VCaP (cell line): ENCODE measurements at regions not wholly inside any gene's neighbourhood (a gene's known extent, or its start where the extent isn't known, plus 50 kb on each side); places are given as distances from the start of the nearest gene placed in this dataset.

Source experiments
- H3K27ac ChIP-seq: fragments of 450-650 bp; 2 replicates; pipeline ENCODE4 v1.5.1; 2017
- TF ChIP-seq, protein P1 (sequence below): fragments of 450-650 bp; conservative IDR thresholded peaks from 2 replicates; pipeline ENCODE4 v1.5.1; 2017; ENCODE audit warnings: mild to moderate bottlenecking, moderate library complexity

DNA sequence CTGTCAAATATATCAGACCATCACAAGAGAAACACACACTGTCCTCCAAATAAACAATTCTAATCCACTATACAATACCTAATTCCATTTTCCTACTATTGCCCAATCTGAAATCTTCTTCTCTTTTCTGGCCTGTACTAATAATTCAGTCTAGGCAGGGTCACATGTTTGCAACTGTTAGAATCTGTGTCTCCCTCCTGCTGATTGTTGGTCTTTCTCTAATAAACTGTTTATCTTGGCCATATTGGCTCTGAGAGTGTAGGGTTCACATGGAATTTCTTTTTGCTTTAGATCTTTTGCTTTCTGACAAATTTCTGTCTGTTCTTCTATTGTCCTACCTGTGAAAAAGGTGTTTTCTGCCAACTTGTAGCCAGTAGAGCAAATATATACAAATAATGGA lies 319.9 kb upstream of the ADAMTS5 start:
- TF ChIP-seq, protein P1, sequence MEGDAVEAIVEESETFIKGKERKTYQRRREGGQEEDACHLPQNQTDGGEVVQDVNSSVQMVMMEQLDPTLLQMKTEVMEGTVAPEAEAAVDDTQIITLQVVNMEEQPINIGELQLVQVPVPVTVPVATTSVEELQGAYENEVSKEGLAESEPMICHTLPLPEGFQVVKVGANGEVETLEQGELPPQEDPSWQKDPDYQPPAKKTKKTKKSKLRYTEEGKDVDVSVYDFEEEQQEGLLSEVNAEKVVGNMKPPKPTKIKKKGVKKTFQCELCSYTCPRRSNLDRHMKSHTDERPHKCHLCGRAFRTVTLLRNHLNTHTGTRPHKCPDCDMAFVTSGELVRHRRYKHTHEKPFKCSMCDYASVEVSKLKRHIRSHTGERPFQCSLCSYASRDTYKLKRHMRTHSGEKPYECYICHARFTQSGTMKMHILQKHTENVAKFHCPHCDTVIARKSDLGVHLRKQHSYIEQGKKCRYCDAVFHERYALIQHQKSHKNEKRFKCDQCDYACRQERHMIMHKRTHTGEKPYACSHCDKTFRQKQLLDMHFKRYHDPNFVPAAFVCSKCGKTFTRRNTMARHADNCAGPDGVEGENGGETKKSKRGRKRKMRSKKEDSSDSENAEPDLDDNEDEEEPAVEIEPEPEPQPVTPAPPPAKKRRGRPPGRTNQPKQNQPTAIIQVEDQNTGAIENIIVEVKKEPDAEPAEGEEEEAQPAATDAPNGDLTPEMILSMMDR, result no peak
- no peak overlapping the region for H3K27ac ChIP-seq

DNA sequence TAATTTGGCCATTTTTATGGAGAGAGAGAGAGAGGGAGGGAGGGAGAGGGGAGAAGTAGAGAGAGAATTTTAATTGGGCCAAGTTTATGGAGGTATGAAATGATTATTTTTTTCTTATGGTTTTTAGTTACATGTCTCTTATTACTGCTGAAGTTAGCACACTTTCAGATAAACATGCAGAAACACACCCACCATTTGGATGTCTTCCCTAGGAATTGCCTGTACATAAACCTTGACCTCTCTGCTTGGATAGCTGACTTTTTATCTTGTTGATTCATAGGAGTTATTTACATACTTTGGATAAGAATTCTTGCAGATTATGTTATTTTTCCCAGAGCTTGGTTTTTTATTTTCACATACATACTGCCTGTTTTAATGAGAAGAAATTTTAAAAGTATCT lies 310.2 kb upstream of the ADAMTS5 start:
- TF ChIP-seq, protein P1, result no peak
- H3K27ac ChIP-seq, result no peak overlapping the region

DNA sequence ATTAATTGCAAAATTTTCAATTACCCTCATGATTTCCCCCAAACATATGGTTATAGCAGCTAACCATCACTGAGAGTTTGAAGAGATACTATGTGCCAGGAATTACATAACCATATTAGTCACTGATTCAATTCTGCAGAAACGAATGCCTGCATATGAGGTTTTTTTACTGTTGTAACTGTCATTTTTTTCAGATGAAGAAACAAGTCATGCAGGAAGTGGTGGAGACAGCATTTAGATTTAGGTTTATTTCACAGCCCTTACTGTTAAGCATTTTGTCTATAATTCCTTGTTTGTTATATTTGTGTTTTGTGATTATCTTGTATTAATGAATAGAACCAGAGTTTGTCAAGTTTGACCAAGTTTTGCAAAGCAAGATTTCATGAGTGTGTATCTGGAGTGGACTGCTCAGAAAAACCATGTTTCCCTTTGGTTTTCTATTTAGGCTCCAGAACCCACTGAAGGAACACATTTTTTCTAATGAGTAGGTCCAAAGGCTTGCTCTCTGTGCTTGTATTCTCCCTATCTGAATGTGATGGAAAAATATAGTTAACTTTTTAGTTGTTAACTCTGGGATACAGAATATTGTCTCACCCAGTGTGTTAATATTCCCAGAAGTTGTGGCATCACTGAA lies 308.5 kb upstream of the ADAMTS5 start:
- H3K27ac ChIP-seq, result no peak overlapping the region
- TF ChIP-seq, protein P1, result no peak

DNA sequence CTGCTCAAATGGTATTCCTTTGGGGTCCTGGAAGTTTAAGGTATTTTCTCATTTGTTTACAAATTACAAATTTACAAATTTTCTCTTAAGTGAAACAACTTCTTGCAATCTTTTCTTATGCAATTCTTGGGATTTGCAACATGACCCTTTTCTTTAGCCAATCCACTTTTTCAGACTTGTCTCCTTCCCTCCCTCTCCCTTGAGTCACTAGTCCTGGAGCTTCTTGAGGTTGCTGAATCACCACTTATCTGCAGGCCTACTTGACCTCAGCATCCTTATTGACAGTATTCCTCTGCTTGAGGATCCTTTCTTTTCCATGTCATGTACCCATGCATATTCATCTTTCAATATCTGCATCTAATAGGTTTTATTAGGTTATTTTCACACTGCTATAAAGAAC lies 302.8 kb upstream of the ADAMTS5 start:
- H3K27ac ChIP-seq, result no peak overlapping the region
- TF ChIP-seq, protein P1, result no peak

GRCh38 chr21:27268290-27268689 lies 301.4 kb upstream of the ADAMTS5 start:
- TF ChIP-seq, protein P1, result no peak
- no peak overlapping the region for H3K27ac ChIP-seq

DNA sequence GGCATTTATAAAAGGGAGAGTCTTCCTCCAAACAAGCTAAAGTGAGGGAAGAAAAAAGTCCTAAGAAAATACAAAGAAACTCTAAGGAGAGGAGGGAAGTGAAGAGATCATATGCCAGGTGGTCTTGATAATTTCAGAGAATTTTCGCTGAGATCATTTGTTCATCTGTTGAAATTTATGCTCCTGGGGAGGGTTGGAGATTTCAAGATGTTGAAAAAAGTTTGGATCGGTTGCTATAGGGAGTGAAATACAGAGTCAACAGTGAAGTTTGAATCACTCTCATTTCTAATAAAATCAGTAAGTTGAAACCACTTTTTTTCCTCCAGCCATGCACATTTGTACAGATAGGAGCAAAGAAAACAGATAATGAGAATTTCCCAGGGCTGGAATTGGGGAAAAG lies 299.1 kb upstream of the ADAMTS5 start:
- peak overlapping the region; percentile 12 for H3K27ac ChIP-seq
- TF ChIP-seq, protein P1, result no peak

- H3K27ac ChIP-seq, result peak overlapping the region; percentile 12
- TF ChIP-seq, protein P1, result no peak
Measured at GRCh38 chr21:27265492-27265891, 298.6 kb upstream of the ADAMTS5 start.
